ENCODE measurements at regions not wholly inside any gene's neighbourhood (a gene's known extent, or its start where the extent isn't known, plus 50 kb on each side); places are given as distances from the start of the nearest gene placed in this dataset.

GRCh38 chr1:113279776-113280391 lies 110.4 kb upstream of the MAGI3 start:
- TF ChIP-seq CTCF (conservative IDR thresholded peaks at IDR 0.05; ENCODE audit: low read depth, low read length): no peak
- TF ChIP-seq EZH2 (IDR thresholded peaks at IDR 0.05; ENCODE audit: low read length, unreplicated experiment): no peak
- no peak for TF ChIP-seq EZH2phosphoT487 (IDR thresholded peaks at IDR 0.05; ENCODE audit: borderline replicate concordance, low read length)

All from PC-3 (cell line).